SHP77 (cell line): ENCODE measurements at regions not wholly inside any gene's neighbourhood (a gene's known extent, or its start where the extent isn't known, plus 50 kb on each side); places are given as distances from the start of the nearest gene placed in this dataset.

Experiments
- DNase-seq, 2 experiments: peaks; one replicate each; lab custom pipeline; 2025; lab: John Stamatoyannopoulos, UW

- DNase-seq, result no peak
Observed at GRCh38 chr11:122451911-122452310, 203.6 kb upstream of the UBASH3B start.

GRCh38 chr11:122441666-122442035 is 213.9 kb upstream of the UBASH3B start:
- DNase-seq, result no peak

- no peak for DNase-seq
Observed at GRCh38 chr11:122440811-122441665, 214.5 kb upstream of the UBASH3B start.

- DNase-seq, result no peak
Observed at GRCh38 chr11:122439866-122440810, 215.4 kb upstream of the UBASH3B start.

- DNase-seq, result no peak
Observed at GRCh38 chr11:122436188-122436555, 219.3 kb upstream of the UBASH3B start.

- no peak for DNase-seq
Observed at GRCh38 chr11:122435540-122436187, 219.9 kb upstream of the UBASH3B start.

- DNase-seq, result no peak
Observed at GRCh38 chr11:122434786-122435185, 220.7 kb upstream of the UBASH3B start.

GRCh38 chr11:122430490-122430889 is 225.0 kb upstream of the UBASH3B start:
- no peak for DNase-seq

GRCh38 chr11:122426073-122426472 is 229.4 kb upstream of the UBASH3B start:
- DNase-seq, result no peak

GRCh38 chr11:122424636-122425035 is 230.9 kb upstream of the UBASH3B start:
- no peak for DNase-seq

- no peak for DNase-seq
Observed at GRCh38 chr11:122423886-122424285, 231.6 kb upstream of the UBASH3B start.

GRCh38 chr11:122423273-122423672 is 232.2 kb upstream of the UBASH3B start:
- DNase-seq, result no peak

GRCh38 chr11:122422682-122423081 is 232.8 kb upstream of the UBASH3B start:
- no peak for DNase-seq

- no peak for DNase-seq
Observed at GRCh38 chr11:122421702-122422101, 233.8 kb upstream of the UBASH3B start.

- DNase-seq, result no peak
Observed at GRCh38 chr11:122418032-122418431, 237.5 kb upstream of the UBASH3B start.

- no peak for DNase-seq
Observed at GRCh38 chr11:122414406-122415018, 241.0 kb upstream of the UBASH3B start.

GRCh38 chr11:122413677-122414076 is 241.8 kb upstream of the UBASH3B start:
- DNase-seq, result no peak

- no peak for DNase-seq
Observed at GRCh38 chr11:122412581-122412980, 242.9 kb upstream of the UBASH3B start.

- no peak for DNase-seq
Observed at GRCh38 chr11:122406466-122406865, 249.1 kb upstream of the UBASH3B start.

GRCh38 chr11:122405547-122406341 is 249.8 kb upstream of the UBASH3B start:
- DNase-seq, result no peak

- no peak for DNase-seq
Observed at GRCh38 chr11:122404571-122404970, 251.0 kb upstream of the UBASH3B start.
